PFSK-1 (cell line): ENCODE measurements at regions not wholly inside any gene's neighbourhood (a gene's known extent, or its start where the extent isn't known, plus 50 kb on each side); places are given as distances from the start of the nearest gene placed in this dataset.

Source experiments
- POLR2AphosphoS5 ChIP-seq: IDR thresholded peaks from 2 replicates; pipeline ENCODE4 v1.6.1; 2012; ENCODE audit warnings: low read depth, mild to moderate bottlenecking, control low read depth, low read length, moderate library complexity
- REST ChIP-seq, 2 experiments: IDR thresholded peaks; 2 replicates each; pipeline versions ENCODE4 v1.6.1 to v1.8.0; 2011 to 2012; ENCODE audit warnings: low read depth in 2 of 2, low read length in 2 of 2, control low read depth in 1 of 2, inconsistent platforms in 1 of 2, mild to moderate bottlenecking in 1 of 2, moderate library complexity in 1 of 2; ENCODE audit not compliant: insufficient read depth in 1 of 2
- SIN3A ChIP-seq: IDR thresholded peaks from 2 replicates; pipeline ENCODE4 v1.6.1; 2012; ENCODE audit warnings: mild to moderate bottlenecking, low read length, moderate library complexity, borderline replicate concordance; ENCODE audit not compliant: insufficient read depth

DNA sequence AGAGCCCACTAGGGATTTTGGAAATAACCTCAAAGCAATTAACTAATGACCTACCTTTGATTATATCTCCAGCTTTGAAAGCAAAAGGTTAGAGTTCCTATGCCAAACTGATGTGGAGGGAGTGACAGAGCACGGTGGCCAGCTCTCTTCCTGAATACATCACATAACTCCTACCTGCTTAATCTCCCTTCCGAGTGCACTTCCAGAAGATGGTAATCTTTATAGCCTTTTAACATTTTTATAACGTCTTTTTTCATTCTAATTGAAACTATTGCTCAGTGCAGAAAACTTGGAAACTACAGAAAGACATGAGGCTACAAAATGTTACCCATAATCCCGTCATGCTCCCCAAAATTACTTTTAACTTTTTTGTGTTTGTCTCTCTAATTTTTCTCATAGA, 110.5 kb upstream of the COX10 start:
- no peak for TF ChIP-seq POLR2AphosphoS5
- TF ChIP-seq REST (IDR thresholded peaks at IDR 0.05; ENCODE audit: insufficient read depth in 1 of 2, low read depth in 2 of 2, low read length in 2 of 2), result no peak
- no peak for TF ChIP-seq SIN3A
